ENCODE measurements at regions not wholly inside any gene's neighbourhood (a gene's known extent, or its start where the extent isn't known, plus 50 kb on each side); places are given as distances from the start of the nearest gene placed in this dataset.

DNA sequence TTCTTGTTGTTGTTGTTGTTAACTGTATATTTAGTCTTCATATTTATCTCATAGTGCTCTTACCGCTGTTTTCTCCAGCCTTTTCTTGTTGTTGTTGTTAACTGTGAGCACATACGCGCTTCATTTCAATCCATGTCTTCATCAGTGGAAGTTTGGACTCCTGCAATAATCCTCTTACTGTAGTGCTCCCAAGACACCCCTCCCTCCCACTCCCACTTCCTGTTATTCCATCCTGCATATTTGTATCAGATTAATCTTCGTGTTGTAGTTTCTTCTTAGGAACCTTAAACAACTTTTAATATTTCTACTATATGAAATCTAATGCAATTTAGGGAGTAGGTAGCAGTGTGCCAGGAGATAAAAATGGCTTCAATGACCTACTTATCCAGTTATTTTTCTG lies 674.8 kb downstream of the RAPGEF2 start:
- TF ChIP-seq, protein P1, sequence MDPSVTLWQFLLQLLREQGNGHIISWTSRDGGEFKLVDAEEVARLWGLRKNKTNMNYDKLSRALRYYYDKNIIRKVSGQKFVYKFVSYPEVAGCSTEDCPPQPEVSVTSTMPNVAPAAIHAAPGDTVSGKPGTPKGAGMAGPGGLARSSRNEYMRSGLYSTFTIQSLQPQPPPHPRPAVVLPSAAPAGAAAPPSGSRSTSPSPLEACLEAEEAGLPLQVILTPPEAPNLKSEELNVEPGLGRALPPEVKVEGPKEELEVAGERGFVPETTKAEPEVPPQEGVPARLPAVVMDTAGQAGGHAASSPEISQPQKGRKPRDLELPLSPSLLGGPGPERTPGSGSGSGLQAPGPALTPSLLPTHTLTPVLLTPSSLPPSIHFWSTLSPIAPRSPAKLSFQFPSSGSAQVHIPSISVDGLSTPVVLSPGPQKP (IDR thresholded peaks at IDR 0.05; ENCODE audit: low read depth, low read length) = no peak
- TF ChIP-seq, protein P2, sequence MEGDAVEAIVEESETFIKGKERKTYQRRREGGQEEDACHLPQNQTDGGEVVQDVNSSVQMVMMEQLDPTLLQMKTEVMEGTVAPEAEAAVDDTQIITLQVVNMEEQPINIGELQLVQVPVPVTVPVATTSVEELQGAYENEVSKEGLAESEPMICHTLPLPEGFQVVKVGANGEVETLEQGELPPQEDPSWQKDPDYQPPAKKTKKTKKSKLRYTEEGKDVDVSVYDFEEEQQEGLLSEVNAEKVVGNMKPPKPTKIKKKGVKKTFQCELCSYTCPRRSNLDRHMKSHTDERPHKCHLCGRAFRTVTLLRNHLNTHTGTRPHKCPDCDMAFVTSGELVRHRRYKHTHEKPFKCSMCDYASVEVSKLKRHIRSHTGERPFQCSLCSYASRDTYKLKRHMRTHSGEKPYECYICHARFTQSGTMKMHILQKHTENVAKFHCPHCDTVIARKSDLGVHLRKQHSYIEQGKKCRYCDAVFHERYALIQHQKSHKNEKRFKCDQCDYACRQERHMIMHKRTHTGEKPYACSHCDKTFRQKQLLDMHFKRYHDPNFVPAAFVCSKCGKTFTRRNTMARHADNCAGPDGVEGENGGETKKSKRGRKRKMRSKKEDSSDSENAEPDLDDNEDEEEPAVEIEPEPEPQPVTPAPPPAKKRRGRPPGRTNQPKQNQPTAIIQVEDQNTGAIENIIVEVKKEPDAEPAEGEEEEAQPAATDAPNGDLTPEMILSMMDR (IDR thresholded peaks at IDR 0.05) = no peak
- TF ChIP-seq POLR2A (IDR thresholded peaks at IDR 0.05; ENCODE audit: low read length) (no peak), RAD21 (conservative IDR thresholded peaks at IDR 0.05 in 1 of 2, IDR thresholded peaks at IDR 0.05 in 1 of 2) (no peak), GATA3 (IDR thresholded peaks at IDR 0.05; ENCODE audit: borderline replicate concordance) (no peak), EHMT2 (IDR thresholded peaks at IDR 0.05; ENCODE audit: low read depth) (no peak), CHD2 (IDR thresholded peaks at IDR 0.05; ENCODE audit: low read length, partially characterized antibody) (no peak), MYC (IDR thresholded peaks at IDR 0.05; ENCODE audit: borderline replicate concordance, low read length) (no peak)
- TF ChIP-seq, protein P3, sequence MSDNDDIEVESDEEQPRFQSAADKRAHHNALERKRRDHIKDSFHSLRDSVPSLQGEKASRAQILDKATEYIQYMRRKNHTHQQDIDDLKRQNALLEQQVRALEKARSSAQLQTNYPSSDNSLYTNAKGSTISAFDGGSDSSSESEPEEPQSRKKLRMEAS (IDR thresholded peaks at IDR 0.05) = no peak
